HepG2 (cell line): ENCODE measurements at regions not wholly inside any gene's neighbourhood (a gene's known extent, or its start where the extent isn't known, plus 50 kb on each side); places are given as distances from the start of the nearest gene placed in this dataset.

Experiments used
- ATAC-seq: fragments of 200-7000 bp; cut with Tn5 transposase; 3 replicates; pipeline ENCODE4 v1.9.1; 2020; ENCODE audit warnings: mild to moderate bottlenecking, moderate library complexity
- BruUV-seq: library from RNA; stranded (reverse); fragments of 400-500 nt; replicated peaks from 2 replicates; lab custom pipeline; 2021; lab: Mats Ljungman, UMichigan
- CTCF ChIA-PET: fragments of 300-600 bp; formaldehyde crosslinking; extraction: SDS; loops from one replicate; lab custom pipeline; 2021; ENCODE audit warnings: low total read pairs, inconsistent platforms, low intra/inter-chr PET ratio; lab: Yijun Ruan, JAX
- POLR2A ChIA-PET: fragments of 350-600 bp; sonication (Branson Sonifier 250); formaldehyde crosslinking; loops from one replicate; lab custom pipeline; 2020; ENCODE audit warnings: antibody characterized with exemption, inconsistent platforms; lab: Yijun Ruan, JAX
- DNase-seq: peaks from one replicate; pipeline ENCODE4 v3.0.0-alpha.2; 2015; ENCODE audit warnings: low spot score
- FAIRE-seq: peaks from 3 replicates; lab custom pipeline; 2011; peaks lifted over from hg19 to GRCh38; lab: Jason Lieb, UNC
- H2AFZ ChIP-seq: one replicate; pipeline ENCODE4 v1.6.1; 2011; ENCODE audit warnings: low read length, inconsistent platforms
- H3K27ac ChIP-seq: fragments of 300-600 bp; 3 replicates; pipeline ENCODE4 v1.8.0; 2011; ENCODE audit warnings: mixed run types, mild to moderate bottlenecking, mixed read lengths, low read length, inconsistent platforms; ENCODE audit not compliant: insufficient read depth; ENCODE audit errors: extremely low read length
- H3K27me3 ChIP-seq, 2 experiments: fragments of 200-600 bp in 1 of 2; 2 replicates in 1 of 2; 3 replicates in 1 of 2; pipeline versions ENCODE4 v1.6.0 to v1.8.0; 2011; ENCODE audit warnings: low read length in 2 of 2, mild to moderate bottlenecking in 2 of 2, moderate library complexity in 2 of 2, inconsistent platforms in 1 of 2; ENCODE audit not compliant: insufficient read depth in 2 of 2, control insufficient read depth in 1 of 2
- H3K36me3 ChIP-seq, 2 experiments: fragments of 200-600 bp in 1 of 2; replicated peaks in 1 of 2; 2 replicates in 1 of 2; 3 replicates in 1 of 2; pipeline versions ENCODE4 v1.5.1 to v1.8.0; 2011; ENCODE audit warnings: low read length in 2 of 2, inconsistent platforms in 1 of 2; ENCODE audit not compliant: insufficient read depth in 2 of 2, control insufficient read depth in 1 of 2
- H3K4me1 ChIP-seq: 2 replicates; pipeline ENCODE4 v1.5.1; 2012; ENCODE audit warnings: low read length, inconsistent platforms; ENCODE audit not compliant: insufficient read depth
- H3K4me2 ChIP-seq: 2 replicates; pipeline ENCODE4 v1.6.0; 2011; ENCODE audit warnings: low read depth, low read length, inconsistent platforms
- H3K4me3 ChIP-seq, 3 experiments: fragments of 200-600 bp in 1 of 3; sonication (generic), shearing (Covaris generic) in 1 of 3; replicated peaks in 1 of 3; 2 replicates each; pipeline ENCODE4 v1.5.1; 2011 to 2016; ENCODE audit warnings: low read length in 3 of 3, inconsistent platforms in 2 of 3, low read depth in 2 of 3, mild to moderate bottlenecking in 2 of 3, control low read depth in 1 of 3, mixed read lengths in 1 of 3; ENCODE audit not compliant: insufficient read depth in 1 of 3
- H3K79me2 ChIP-seq: one replicate; pipeline ENCODE4 v1.6.1; 2011; ENCODE audit warnings: low read length, inconsistent platforms; ENCODE audit not compliant: insufficient read depth
- H3K9ac ChIP-seq: 2 replicates; pipeline ENCODE4 v1.6.0; 2011; ENCODE audit warnings: mild to moderate bottlenecking, low read depth, low read length, inconsistent platforms; ENCODE audit not compliant: insufficient read depth
- H3K9me3 ChIP-seq: 2 replicates; pipeline ENCODE4 v1.5.1; 2012; ENCODE audit warnings: mild to moderate bottlenecking, low read length
- H4K20me1 ChIP-seq: 2 replicates; pipeline ENCODE4 v1.6.0; 2011; ENCODE audit warnings: inconsistent platforms, mild to moderate bottlenecking, low read length, moderate library complexity; ENCODE audit not compliant: insufficient read depth
- AHDC1 ChIP-seq: sonication (generic); formaldehyde crosslinking; IDR thresholded peaks from 2 replicates; pipeline ENCODE4 v1.5.1; 2020; ENCODE audit warnings: mild to moderate bottlenecking, missing genetic modification reagents, borderline replicate concordance
- AKAP8 ChIP-seq: sonication (generic); formaldehyde crosslinking; IDR thresholded peaks from 2 replicates; pipeline ENCODE4 v1.5.1; 2020; ENCODE audit warnings: mild to moderate bottlenecking, missing genetic modification reagents
- CEBPG ChIP-seq: IDR thresholded peaks from 2 replicates; pipeline ENCODE4 v1.6.1; 2016
- EP300 ChIP-seq, 3 experiments: sonication (generic) in 1 of 3; formaldehyde crosslinking in 1 of 3; IDR thresholded peaks; 2 replicates each; pipeline versions ENCODE4 v1.5.1 to v1.6.1; 2011 to 2020; ENCODE audit warnings: low read depth in 2 of 3, low read length in 2 of 3, borderline replicate concordance in 1 of 3, improper control_type of control experiment in 1 of 3, mild to moderate bottlenecking in 1 of 3, missing genetic modification reagents in 1 of 3, moderate library complexity in 1 of 3
- FOXA3 ChIP-seq: IDR thresholded peaks from 2 replicates; pipeline ENCODE4 v1.6.1; 2016; ENCODE audit warnings: missing genetic modification reagents, missing compliant biosample characterization
- FOXP1 ChIP-seq, 2 experiments: fragments of 450-650 bp in 1 of 2; IDR thresholded peaks; 2 replicates each; pipeline ENCODE4 v1.6.1; 2017 to 2018; ENCODE audit warnings: antibody characterized with exemption in 1 of 2
- GATAD2A ChIP-seq: IDR thresholded peaks from 2 replicates; pipeline ENCODE4 v1.6.1; 2016
- HIVEP1 ChIP-seq: sonication (generic); formaldehyde crosslinking; IDR thresholded peaks from 2 replicates; pipeline ENCODE4 v1.4.0; 2020; ENCODE audit warnings: mild to moderate bottlenecking, missing genetic modification reagents
- HNF4G ChIP-seq, 2 experiments: sonication (generic) in 1 of 2; formaldehyde crosslinking in 1 of 2; IDR thresholded peaks; 2 replicates each; pipeline versions ENCODE4 v1.4.0 to v1.6.1; 2011 to 2020; ENCODE audit warnings: borderline replicate concordance in 2 of 2, low read depth in 2 of 2, mild to moderate bottlenecking in 2 of 2, low read length in 1 of 2, missing genetic modification reagents in 1 of 2, moderate library complexity in 1 of 2
- MAFF ChIP-seq: IDR thresholded peaks from 2 replicates; pipeline ENCODE4 v1.6.1; 2011; ENCODE audit warnings: low read depth, low read length, improper control_type of control experiment
- MAFK ChIP-seq, 2 experiments: IDR thresholded peaks in 1 of 2; conservative IDR thresholded peaks in 1 of 2; 2 replicates each; pipeline ENCODE4 v1.6.1; 2011; ENCODE audit warnings: improper control_type of control experiment in 2 of 2, low read length in 2 of 2
- RARA ChIP-seq: IDR thresholded peaks from 2 replicates; pipeline ENCODE4 v1.6.1; 2016; ENCODE audit warnings: missing genetic modification reagents, missing compliant biosample characterization
- RXRB ChIP-seq: IDR thresholded peaks from 2 replicates; pipeline ENCODE4 v1.6.1; 2016; ENCODE audit warnings: borderline replicate concordance, missing genetic modification reagents, missing compliant biosample characterization
- ZKSCAN8 ChIP-seq: IDR thresholded peaks from 2 replicates; pipeline ENCODE4 v1.6.1; 2016; ENCODE audit warnings: borderline replicate concordance, missing genetic modification reagents, missing compliant biosample characterization
- ZSCAN5A ChIP-seq: sonication (generic); formaldehyde crosslinking; IDR thresholded peaks from 2 replicates; pipeline ENCODE4 v1.8.0; 2022; ENCODE audit warnings: mild to moderate bottlenecking, missing genetic modification reagents, borderline replicate concordance
- WGBS: methylation state at CpG from one replicate; pipeline ENCODE4 v1.1.6; 2017; ENCODE audit warnings: low lambda C conversion rate; 5-methylcytosine and 5-hydroxymethylcytosine counted together
- in situ Hi-C: cut with HindIII; loops from 2 replicates; pipeline ENCODE4 v1.10.0; 2017; ENCODE audit warnings: low pct_unique_long_range_greater_than_20kb; ENCODE audit not compliant: extremely low pct_ligation_motif_present
- intact Hi-C: fragments of 100-400 bp; cut with micrococcal nuclease; formaldehyde crosslinking; loops from one replicate; pipeline ENCODE4 v1.10.0; 2022; ENCODE audit not compliant: unreplicated experiment

DNA sequence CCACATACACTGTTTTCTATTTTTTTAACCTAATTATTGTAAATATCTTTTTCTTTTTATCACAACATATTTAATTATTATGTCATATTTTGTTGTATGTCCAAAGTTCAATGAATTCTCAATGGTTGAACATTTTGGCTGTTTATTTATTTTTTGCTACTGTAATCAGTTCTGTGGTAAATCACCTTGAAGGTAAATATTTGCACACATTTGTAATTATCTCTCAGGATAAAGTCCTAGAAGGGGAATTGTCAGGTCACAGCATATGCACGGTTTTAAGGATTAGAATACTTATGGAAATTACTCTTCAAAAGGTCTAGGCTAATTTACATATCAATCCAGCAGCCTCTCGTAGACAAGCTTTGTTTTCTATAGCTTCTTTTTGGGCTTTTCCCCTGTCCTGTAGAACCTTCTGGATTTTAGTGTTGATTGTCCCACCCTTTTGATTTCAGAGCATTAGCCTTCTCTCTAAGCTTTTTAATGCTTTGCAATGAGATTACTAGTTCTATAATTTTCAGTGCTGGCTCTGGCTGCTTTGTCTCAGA lies 362.6 kb downstream of the KCNRG start:
- DNase-seq (no peak), ATAC-seq (no peak), FAIRE-seq (no peak)
- POLR2A ChIA-PET = no interaction called here
- H3K79me2 ChIP-seq = no peaks in the 10 kb centered on the region
- H2AFZ ChIP-seq = no peak overlapping the region
- no peaks in the 10 kb centered on the region for H3K27me3 ChIP-seq
- H3K4me3 ChIP-seq = no peak overlapping the region
- peaks cover 17% of the 10 kb centered on the region for H3K4me1 ChIP-seq
- in situ Hi-C loops = no loop called here
- peaks cover 22% of the 10 kb centered on the region for H3K9me3 ChIP-seq
- no peak overlapping the region for H3K9ac ChIP-seq
- intact Hi-C loops = no loop called here
- BruUV-seq = no TSS peak
- H3K4me2 ChIP-seq = no peak overlapping the region
- no peaks in the 10 kb centered on the region for H4K20me1 ChIP-seq
- CTCF ChIA-PET = interaction anchor here (1.7 kb wide), 1 partner anchor 154 kb away, joined by 3 read pairs; no protein-coding TSS in a partner anchor
- WGBS = 61% methylated on average over 2 of the region's 2 CpGs
- H3K27ac ChIP-seq = no peak overlapping the region
- no peaks in the 10 kb centered on the region for H3K36me3 ChIP-seq
- TF ChIP-seq FOXA3 (CRISPR knock-in tag) (peak; percentile 53), ZSCAN5A (CRISPR knock-in tag) (no peak), GATAD2A (0 out of 2 replicates have a peak, but pooled peaks have one; percentile 24), MAFK (conservative IDR thresholded peaks at IDR 0.05 in 1 of 2, IDR thresholded peaks at IDR 0.05 in 1 of 2; ENCODE audit: low read length in 2 of 2) (peak in 1 of 2 experiments; percentile 47; a peak in 2 of 4 replicates), EP300 (IDR thresholded peaks at IDR 0.05; ENCODE audit: low read depth in 2 of 2, low read length in 2 of 2) (peak in 1 of 2 experiments; percentile 55; a peak in 1 of 4 replicates), EP300 (CRISPR knock-in tag; IDR thresholded peaks at IDR 0.05; ENCODE audit: borderline replicate concordance) (no peak), MAFF (0 out of 2 replicates have a peak, but pooled peaks have one; percentile 17), HIVEP1 (CRISPR knock-in tag) (no peak), ZKSCAN8 (no peak), HNF4G (IDR thresholded peaks at IDR 0.05; ENCODE audit: borderline replicate concordance, low read depth, low read length) (no peak), HNF4G (CRISPR knock-in tag; IDR thresholded peaks at IDR 0.05; ENCODE audit: borderline replicate concordance, low read depth) (no peak), RXRB (CRISPR knock-in tag) (peak; percentile 21; the same call in 1 of the 2 replicates), AKAP8 (CRISPR knock-in tag) (no peak), RARA (CRISPR knock-in tag) (0 out of 2 replicates have a peak, but pooled peaks have one; percentile 35), AHDC1 (CRISPR knock-in tag) (peak; percentile 22; the same call in 1 of the 2 replicates), CEBPG (CRISPR knock-in tag) (no peak), FOXP1 (IDR thresholded peaks at IDR 0.05) (no peak), FOXP1 (CRISPR knock-in tag; IDR thresholded peaks at IDR 0.05) (peak; percentile 51)
